SK-N-SH (cell line): ENCODE measurements at regions not wholly inside any gene's neighbourhood (a gene's known extent, or its start where the extent isn't known, plus 50 kb on each side); places are given as distances from the start of the nearest gene placed in this dataset.

ENCODE experiments used
- CTCF ChIA-PET: fragments of 300-600, 350-600 bp; formaldehyde crosslinking; extraction: SDS; loops from one replicate; lab custom pipeline; 2021; lab: Yijun Ruan, JAX
- POLR2A ChIA-PET: fragments of 350-600 bp; sonication (Branson Sonifier 250); formaldehyde crosslinking; extraction: SDS; loops from one replicate; lab custom pipeline; 2020; ENCODE audit warnings: antibody characterized with exemption, inconsistent platforms; lab: Yijun Ruan, JAX
- DNase-seq: peaks from one replicate; pipeline ENCODE4 v3.0.0; 2012
- H2AFZ ChIP-seq: fragments of 200-600 bp; sonication (generic); 2 replicates; pipeline ENCODE4 v1.8.1; 2016; ENCODE audit warnings: antibody characterized with exemption, mild to moderate bottlenecking, low read depth
- H3F3A ChIP-seq: fragments of 200-600 bp; sonication (generic); replicated peaks from 2 replicates; pipeline ENCODE3; 2016; ENCODE audit warnings: antibody characterized with exemption, mild to moderate bottlenecking; ENCODE audit not compliant: insufficient read depth
- H3K27ac ChIP-seq, 2 experiments: fragments of 200-500 bp in 1 of 2; fragments of 200-600 bp in 1 of 2; sonication (Bioruptor generic) in 1 of 2; sonication (generic), shearing (Covaris generic) in 1 of 2; 2 replicates each; pipeline versions ENCODE4 v1.5.1 to v1.6.1; 2014 to 2016; ENCODE audit warnings: low read depth in 2 of 2, inconsistent platforms in 1 of 2, low read length in 1 of 2, mild to moderate bottlenecking in 1 of 2, mixed read lengths in 1 of 2
- H3K27me3 ChIP-seq: fragments of 200-600 bp; sonication (generic), shearing (Covaris generic); 2 replicates; pipeline ENCODE4 v1.6.1; 2016; ENCODE audit warnings: mixed run types; ENCODE audit not compliant: insufficient read depth
- H3K36me3 ChIP-seq, 2 experiments: fragments of 200-500 bp in 1 of 2; fragments of 200-600 bp in 1 of 2; sonication (Bioruptor generic) in 1 of 2; sonication (generic) in 1 of 2; replicated peaks in 1 of 2; 2 replicates each; pipeline versions ENCODE3 to v1.5.1; 2014 to 2016; ENCODE audit warnings: low read length in 1 of 2, mild to moderate bottlenecking in 1 of 2; ENCODE audit not compliant: insufficient read depth in 2 of 2, control insufficient read depth in 1 of 2
- H3K4me1 ChIP-seq, 2 experiments: fragments of 200-500 bp in 1 of 2; fragments of 200-600 bp in 1 of 2; sonication (Bioruptor generic) in 1 of 2; sonication (generic), shearing (Covaris generic) in 1 of 2; 2 replicates each; pipeline versions ENCODE4 v1.5.1 to v1.6.1; 2014 to 2016; ENCODE audit warnings: low read depth in 1 of 2, low read length in 1 of 2, mixed run types in 1 of 2; ENCODE audit not compliant: insufficient read depth in 2 of 2, control insufficient read depth in 1 of 2
- H3K4me2 ChIP-seq: fragments of 200-600 bp; sonication (generic), shearing (Covaris generic); 2 replicates; pipeline ENCODE4 v1.6.1; 2017; ENCODE audit warnings: mixed run types
- H3K4me3 ChIP-seq, 2 experiments: fragments of 200-500 bp in 1 of 2; fragments of 200-600 bp in 1 of 2; sonication (Bioruptor generic) in 1 of 2; sonication (generic), shearing (Covaris generic) in 1 of 2; 2 replicates each; pipeline versions ENCODE4 v1.5.1 to v1.8.1; 2014 to 2016; ENCODE audit warnings: low read depth in 2 of 2, inconsistent platforms in 1 of 2, low read length in 1 of 2, mild to moderate bottlenecking in 1 of 2, mixed read lengths in 1 of 2, moderate library complexity in 1 of 2
- H3K79me2 ChIP-seq: fragments of 200-600 bp; sonication (generic); 2 replicates; pipeline ENCODE4 v1.8.1; 2017; ENCODE audit warnings: mild to moderate bottlenecking; ENCODE audit not compliant: insufficient read depth
- H3K9ac ChIP-seq: fragments of 200-600 bp; sonication (generic); 2 replicates; pipeline ENCODE4 v1.6.1; 2017; ENCODE audit warnings: mixed run types
- H3K9me2 ChIP-seq: fragments of 200-600 bp; sonication (generic); 2 replicates; pipeline ENCODE4 v1.6.1; 2017; ENCODE audit warnings: mixed run types
- H3K9me3 ChIP-seq: fragments of 200-600 bp; sonication (generic); 2 replicates; pipeline ENCODE4 v1.6.1; 2017; ENCODE audit warnings: mixed run types, mild to moderate bottlenecking, moderate library complexity
- H4K20me1 ChIP-seq: fragments of 200-600 bp; sonication (generic); 2 replicates; pipeline ENCODE4 v1.6.1; 2017; ENCODE audit warnings: mild to moderate bottlenecking, mixed run types; ENCODE audit not compliant: insufficient read depth
- EZH2phosphoT487 ChIP-seq: fragments of 200-600 bp; sonication (generic); IDR thresholded peaks from 2 replicates; pipeline ENCODE4 v1.6.1; 2017; ENCODE audit warnings: low read depth, mixed run types, mild to moderate bottlenecking, antibody characterized with exemption, moderate library complexity, borderline replicate concordance
- FOSL2 ChIP-seq: IDR thresholded peaks from 2 replicates; pipeline ENCODE4 v1.4.0; 2012; ENCODE audit warnings: low read depth, mild to moderate bottlenecking, moderate library complexity, borderline replicate concordance
- GATA2 ChIP-seq: sonication (generic); formaldehyde crosslinking; IDR thresholded peaks from 2 replicates; pipeline ENCODE4 v1.5.0; 2020; ENCODE audit warnings: mild to moderate bottlenecking, missing genetic modification reagents
- NFIC ChIP-seq: IDR thresholded peaks from 2 replicates; pipeline ENCODE4 v1.4.0; 2012; ENCODE audit warnings: borderline replicate concordance
- NRF1 ChIP-seq: IDR thresholded peaks from 2 replicates; pipeline ENCODE4 v1.6.1; 2012; ENCODE audit warnings: low read depth, mild to moderate bottlenecking, low read length
- POLR2AphosphoS5 ChIP-seq: IDR thresholded peaks from 2 replicates; pipeline ENCODE4 v1.6.1; 2012; ENCODE audit warnings: low read depth, low read length
- RAD21 ChIP-seq: IDR thresholded peaks from 2 replicates; pipeline ENCODE4 v1.6.1; 2012; ENCODE audit warnings: mild to moderate bottlenecking, low read length
- TAF1 ChIP-seq: IDR thresholded peaks from 2 replicates; pipeline ENCODE4 v1.6.1; 2012; ENCODE audit warnings: low read depth, mild to moderate bottlenecking, low read length, moderate library complexity, borderline replicate concordance
- TEAD4 ChIP-seq: IDR thresholded peaks from 2 replicates; pipeline ENCODE4 v1.4.0; 2012; ENCODE audit warnings: mild to moderate bottlenecking, borderline replicate concordance; ENCODE audit not compliant: insufficient read depth
- YY1 ChIP-seq: IDR thresholded peaks from 2 replicates; pipeline ENCODE4 v1.4.0; 2012; ENCODE audit warnings: low read depth, mild to moderate bottlenecking
- WGBS: methylation state at CpG from one replicate; pipeline ENCODE4 v1.1.6; 2017; ENCODE audit warnings: low lambda C conversion rate; 5-methylcytosine and 5-hydroxymethylcytosine counted together
- TF ChIP-seq, protein P1 (sequence below): IDR thresholded peaks from 2 replicates; pipeline ENCODE4 v1.4.0; 2012; ENCODE audit warnings: low read depth, borderline replicate concordance
- TF ChIP-seq, protein P2 (sequence below): IDR thresholded peaks from 2 replicates; pipeline ENCODE4; 2012

DNA sequence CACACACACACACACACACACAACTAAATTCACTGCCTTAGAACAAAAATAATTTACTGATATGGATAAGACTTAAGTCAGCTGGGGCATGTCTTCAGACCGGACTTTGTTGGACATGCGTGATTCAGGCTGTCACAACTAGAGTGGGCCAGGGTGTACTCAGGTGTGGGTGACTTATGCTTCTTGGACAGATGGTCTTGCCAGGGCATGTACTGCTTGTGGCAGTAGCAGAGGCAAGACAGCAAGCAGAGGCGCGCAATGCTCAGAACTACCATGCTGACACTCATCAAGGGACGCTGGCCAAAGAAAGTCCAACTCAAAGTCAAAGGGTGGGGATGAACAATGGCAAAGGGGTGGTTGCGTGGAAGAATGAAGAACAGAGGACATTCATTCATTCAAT lies 437.5 kb downstream of the CBLN4 start:
- Histone ChIP-seq H3K79me2 (no peaks in the 10 kb centered on the region), H3K4me1 (no peaks in the 10 kb centered on the region), H3K4me3 (no peak overlapping the region), H3K27me3 (no peaks in the 10 kb centered on the region), H3K9ac (no peak overlapping the region), H2AFZ (no peak overlapping the region), H4K20me1 (no peaks in the 10 kb centered on the region), H3K9me2 (no peaks in the 10 kb centered on the region), H3K27ac (no peak overlapping the region), H3K36me3 (no peaks in the 10 kb centered on the region)
- WGBS = 45% methylated on average over 6 of the region's 6 CpGs
- no peak for DNase-seq
- POLR2A ChIA-PET = no interaction called here
- TF ChIP-seq TAF1 = no peak
- TF ChIP-seq, protein P1, sequence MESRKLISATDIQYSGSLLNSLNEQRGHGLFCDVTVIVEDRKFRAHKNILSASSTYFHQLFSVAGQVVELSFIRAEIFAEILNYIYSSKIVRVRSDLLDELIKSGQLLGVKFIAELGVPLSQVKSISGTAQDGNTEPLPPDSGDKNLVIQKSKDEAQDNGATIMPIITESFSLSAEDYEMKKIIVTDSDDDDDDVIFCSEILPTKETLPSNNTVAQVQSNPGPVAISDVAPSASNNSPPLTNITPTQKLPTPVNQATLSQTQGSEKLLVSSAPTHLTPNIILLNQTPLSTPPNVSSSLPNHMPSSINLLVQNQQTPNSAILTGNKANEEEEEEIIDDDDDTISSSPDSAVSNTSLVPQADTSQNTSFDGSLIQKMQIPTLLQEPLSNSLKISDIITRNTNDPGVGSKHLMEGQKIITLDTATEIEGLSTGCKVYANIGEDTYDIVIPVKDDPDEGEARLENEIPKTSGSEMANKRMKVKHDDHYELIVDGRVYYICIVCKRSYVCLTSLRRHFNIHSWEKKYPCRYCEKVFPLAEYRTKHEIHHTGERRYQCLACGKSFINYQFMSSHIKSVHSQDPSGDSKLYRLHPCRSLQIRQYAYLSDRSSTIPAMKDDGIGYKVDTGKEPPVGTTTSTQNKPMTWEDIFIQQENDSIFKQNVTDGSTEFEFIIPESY = no peak
- TF ChIP-seq, protein P2, sequence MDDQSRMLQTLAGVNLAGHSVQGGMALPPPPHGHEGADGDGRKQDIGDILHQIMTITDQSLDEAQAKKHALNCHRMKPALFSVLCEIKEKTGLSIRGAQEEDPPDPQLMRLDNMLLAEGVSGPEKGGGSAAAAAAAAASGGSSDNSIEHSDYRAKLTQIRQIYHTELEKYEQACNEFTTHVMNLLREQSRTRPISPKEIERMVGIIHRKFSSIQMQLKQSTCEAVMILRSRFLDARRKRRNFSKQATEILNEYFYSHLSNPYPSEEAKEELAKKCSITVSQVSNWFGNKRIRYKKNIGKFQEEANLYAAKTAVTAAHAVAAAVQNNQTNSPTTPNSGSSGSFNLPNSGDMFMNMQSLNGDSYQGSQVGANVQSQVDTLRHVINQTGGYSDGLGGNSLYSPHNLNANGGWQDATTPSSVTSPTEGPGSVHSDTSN = no peak
- TF ChIP-seq, all 33 proteins: peak for 0
- CTCF ChIA-PET = no interaction called here
- no peaks in the 10 kb centered on the region for H3K9me3 ChIP-seq
- H3F3A ChIP-seq = no peaks in the 10 kb centered on the region
- no peak overlapping the region for H3K4me2 ChIP-seq

DNA sequence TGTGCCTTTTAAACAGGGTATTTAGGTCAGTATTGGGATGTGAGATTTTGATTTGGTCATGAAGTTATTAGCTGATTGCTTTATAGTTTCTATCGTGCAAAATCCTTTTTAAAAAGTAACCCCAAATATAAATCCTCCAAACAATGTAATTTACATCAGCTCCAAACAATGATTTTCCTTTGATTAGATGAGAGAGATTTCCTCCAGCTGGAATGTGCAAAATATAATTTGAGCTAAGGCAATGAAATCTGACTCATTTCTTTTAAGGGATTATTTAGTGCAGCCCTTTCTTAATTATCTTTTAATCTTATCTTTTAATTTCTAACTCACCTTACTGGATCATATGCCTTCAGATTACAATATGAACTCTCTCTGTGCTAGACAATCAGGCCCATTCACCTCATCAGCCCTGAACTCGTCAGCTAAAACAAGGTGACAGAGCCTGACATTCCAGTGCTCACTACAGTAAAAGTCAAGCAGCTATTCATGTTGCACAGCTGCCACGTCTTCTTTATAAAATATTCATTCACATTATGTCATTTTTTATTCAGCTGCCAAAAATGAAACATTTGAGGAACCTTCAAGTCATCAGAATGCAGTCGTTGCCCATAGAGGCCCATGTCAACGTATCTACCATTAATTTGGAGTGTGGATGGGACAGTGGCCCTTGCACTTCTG lies 440.1 kb downstream of the CBLN4 start:
- H2AFZ ChIP-seq = no peak overlapping the region
- H3F3A ChIP-seq = no peaks in the 10 kb centered on the region
- POLR2A ChIA-PET = no interaction called here
- H3K27me3 ChIP-seq = no peaks in the 10 kb centered on the region
- H3K27ac ChIP-seq = no peak overlapping the region
- H3K4me2 ChIP-seq = no peak overlapping the region
- H3K4me3 ChIP-seq = no peak overlapping the region
- no peak overlapping the region for H3K9ac ChIP-seq
- H3K9me2 ChIP-seq = no peaks in the 10 kb centered on the region
- CTCF ChIA-PET = no interaction called here
- no peaks in the 10 kb centered on the region for H3K36me3 ChIP-seq
- TF ChIP-seq GATA2 (CRISPR knock-in tag) (no peak), POLR2AphosphoS5 (no peak), NRF1 (no peak), RAD21 (no peak), FOSL2 (no peak), NFIC (no peak), YY1 (no peak), EZH2phosphoT487 (no peak), TEAD4 (no peak)
- 15% methylated on average over 5 of the region's 5 CpGs for WGBS
- H3K9me3 ChIP-seq = no peaks in the 10 kb centered on the region
- DNase-seq = no peak
- H3K4me1 ChIP-seq = no peaks in the 10 kb centered on the region
- H3K79me2 ChIP-seq = no peaks in the 10 kb centered on the region
- H4K20me1 ChIP-seq = no peaks in the 10 kb centered on the region
